ENCODE measurements at regions not wholly inside any gene's neighbourhood (a gene's known extent, or its start where the extent isn't known, plus 50 kb on each side); places are given as distances from the start of the nearest gene placed in this dataset.

DNA sequence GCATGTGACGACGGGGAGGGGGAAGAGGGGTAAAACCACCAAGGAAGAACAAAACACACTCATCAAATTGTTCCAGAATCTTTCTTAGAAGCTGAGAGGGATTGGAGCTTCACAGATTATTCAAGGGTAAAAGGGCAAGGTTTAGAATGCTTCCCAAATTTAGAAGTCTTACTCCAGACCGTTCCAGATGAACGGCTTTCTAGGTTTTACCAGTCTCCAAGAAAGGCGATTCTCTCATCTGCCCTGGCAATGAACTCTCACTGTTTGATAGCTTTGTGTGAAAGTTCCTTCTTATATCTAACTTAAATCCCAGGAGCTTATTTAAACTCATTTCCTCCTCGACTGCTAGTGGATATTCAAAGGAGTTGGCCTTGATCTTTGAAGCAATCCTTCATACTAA lies 124.3 kb upstream of the PRICKLE2 start:
- no peak overlapping the region for H3K4me3 ChIP-seq (ENCODE audit: low read depth, low read length, poor library complexity, severe bottlenecking)
- H3K27me3 ChIP-seq (replicated peaks; ENCODE audit: insufficient read depth, low read depth, low read length, poor library complexity) = no peaks in the 10 kb centered on the region
- H3K9me3 ChIP-seq (ENCODE audit: low read depth, low read length, poor library complexity, severe bottlenecking) = no peaks in the 10 kb centered on the region
- no peak overlapping the region for H3K27ac ChIP-seq (ENCODE audit: low read depth, low read length, poor library complexity, severe bottlenecking)
- DNase-seq (ENCODE audit: low spot score) = no peak
- TF ChIP-seq, protein P1, sequence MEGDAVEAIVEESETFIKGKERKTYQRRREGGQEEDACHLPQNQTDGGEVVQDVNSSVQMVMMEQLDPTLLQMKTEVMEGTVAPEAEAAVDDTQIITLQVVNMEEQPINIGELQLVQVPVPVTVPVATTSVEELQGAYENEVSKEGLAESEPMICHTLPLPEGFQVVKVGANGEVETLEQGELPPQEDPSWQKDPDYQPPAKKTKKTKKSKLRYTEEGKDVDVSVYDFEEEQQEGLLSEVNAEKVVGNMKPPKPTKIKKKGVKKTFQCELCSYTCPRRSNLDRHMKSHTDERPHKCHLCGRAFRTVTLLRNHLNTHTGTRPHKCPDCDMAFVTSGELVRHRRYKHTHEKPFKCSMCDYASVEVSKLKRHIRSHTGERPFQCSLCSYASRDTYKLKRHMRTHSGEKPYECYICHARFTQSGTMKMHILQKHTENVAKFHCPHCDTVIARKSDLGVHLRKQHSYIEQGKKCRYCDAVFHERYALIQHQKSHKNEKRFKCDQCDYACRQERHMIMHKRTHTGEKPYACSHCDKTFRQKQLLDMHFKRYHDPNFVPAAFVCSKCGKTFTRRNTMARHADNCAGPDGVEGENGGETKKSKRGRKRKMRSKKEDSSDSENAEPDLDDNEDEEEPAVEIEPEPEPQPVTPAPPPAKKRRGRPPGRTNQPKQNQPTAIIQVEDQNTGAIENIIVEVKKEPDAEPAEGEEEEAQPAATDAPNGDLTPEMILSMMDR (conservative IDR thresholded peaks at IDR 0.05; ENCODE audit: low read depth, low read length) = no peak
- TF ChIP-seq EZH2 (IDR thresholded peaks at IDR 0.05; ENCODE audit: borderline replicate concordance, low read depth, low read length, poor library complexity, severe bottlenecking) = no peak
- CTCF ChIA-PET = no interaction called here
- H3K4me1 ChIP-seq (ENCODE audit: insufficient read depth, low read length, poor library complexity, severe bottlenecking) = no peaks in the 10 kb centered on the region
- intact Hi-C loops (cut with micrococcal nuclease; ENCODE audit: unreplicated experiment) = no loop called here
- BruUV-seq (replicated peaks) = no TSS peak
- POLR2A ChIA-PET (ENCODE audit: low non-redundant PET) = no interaction called here
- H3K36me3 ChIP-seq (ENCODE audit: insufficient read depth, low read length, poor library complexity, severe bottlenecking) = no peaks in the 10 kb centered on the region

DNA sequence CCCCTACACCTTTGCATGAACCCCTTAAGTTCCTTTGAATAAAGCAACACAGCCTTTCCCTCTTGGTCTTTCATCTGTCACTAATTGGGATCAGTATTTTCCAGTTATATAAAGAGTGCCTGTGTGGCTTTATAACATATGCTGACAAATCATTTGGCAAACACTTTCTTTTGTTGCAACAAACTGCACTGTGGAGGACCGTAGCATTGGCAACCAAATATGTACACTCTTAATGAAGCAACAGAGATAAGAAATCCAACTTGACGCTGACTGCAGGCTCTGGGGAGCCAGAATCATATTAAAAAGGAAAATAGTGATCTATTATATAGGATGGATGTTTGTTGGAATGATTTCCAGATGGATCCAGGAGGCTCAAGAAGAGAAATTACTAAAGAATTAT lies 120.1 kb upstream of the PRICKLE2 start:
- H3K4me3 ChIP-seq (ENCODE audit: low read depth, low read length, poor library complexity, severe bottlenecking) = no peak overlapping the region
- ChIA-PET POLR2A (ENCODE audit: low non-redundant PET) (no interaction called here), CTCF (no interaction called here)
- no peaks in the 10 kb centered on the region for H3K9me3 ChIP-seq (ENCODE audit: low read depth, low read length, poor library complexity, severe bottlenecking)
- DNase-seq (ENCODE audit: low spot score) = no peak
- no TSS peak for BruUV-seq (replicated peaks)
- H3K27me3 ChIP-seq (replicated peaks; ENCODE audit: insufficient read depth, low read depth, low read length, poor library complexity) = no peaks in the 10 kb centered on the region
- H3K36me3 ChIP-seq (ENCODE audit: insufficient read depth, low read length, poor library complexity, severe bottlenecking) = no peaks in the 10 kb centered on the region
- no peaks in the 10 kb centered on the region for H3K4me1 ChIP-seq (ENCODE audit: insufficient read depth, low read length, poor library complexity, severe bottlenecking)
- TF ChIP-seq, protein P1 (conservative IDR thresholded peaks at IDR 0.05; ENCODE audit: low read depth, low read length) = no peak
- TF ChIP-seq EZH2 (IDR thresholded peaks at IDR 0.05; ENCODE audit: borderline replicate concordance, low read depth, low read length, poor library complexity, severe bottlenecking) = no peak
- H3K27ac ChIP-seq (ENCODE audit: low read depth, low read length, poor library complexity, severe bottlenecking) = no peak overlapping the region
- intact Hi-C loops (cut with micrococcal nuclease; ENCODE audit: unreplicated experiment) = no loop called here

DNA sequence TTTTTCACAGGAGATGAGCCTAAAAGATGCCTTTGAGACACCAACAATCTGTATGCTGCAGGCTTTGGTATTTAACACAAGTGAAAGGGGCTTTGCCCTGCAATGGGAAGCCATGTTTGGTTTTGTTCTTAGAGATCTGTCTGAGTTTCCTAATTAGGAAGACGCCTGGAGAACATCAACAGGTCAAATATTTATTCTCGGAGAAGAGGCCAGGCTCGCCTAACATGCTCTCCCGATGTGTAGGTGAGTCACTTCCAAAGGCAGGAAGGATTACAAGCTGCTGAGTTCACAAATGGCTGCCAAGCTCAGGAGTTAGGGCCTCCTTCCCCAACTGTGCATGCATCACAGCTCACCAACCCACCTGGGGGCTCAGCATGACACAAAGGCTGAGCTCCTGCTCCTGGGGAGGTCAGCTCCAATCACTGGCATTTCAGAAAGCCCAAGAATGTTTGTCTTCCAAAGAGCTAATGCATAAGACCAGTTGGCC lies 119.5 kb upstream of the PRICKLE2 start:
- DNase-seq (ENCODE audit: low spot score) = no peak
- H3K36me3 ChIP-seq (ENCODE audit: insufficient read depth, low read length, poor library complexity, severe bottlenecking) = no peaks in the 10 kb centered on the region
- no TSS peak for BruUV-seq (replicated peaks)
- intact Hi-C loops (cut with micrococcal nuclease; ENCODE audit: unreplicated experiment) = no loop called here
- ChIA-PET CTCF (no interaction called here), POLR2A (ENCODE audit: low non-redundant PET) (no interaction called here)
- TF ChIP-seq EZH2 (IDR thresholded peaks at IDR 0.05; ENCODE audit: borderline replicate concordance, low read depth, low read length, poor library complexity, severe bottlenecking) = no peak
- TF ChIP-seq, protein P1 (conservative IDR thresholded peaks at IDR 0.05; ENCODE audit: low read depth, low read length) = no peak
- H3K4me1 ChIP-seq (ENCODE audit: insufficient read depth, low read length, poor library complexity, severe bottlenecking) = no peaks in the 10 kb centered on the region
- no peaks in the 10 kb centered on the region for H3K9me3 ChIP-seq (ENCODE audit: low read depth, low read length, poor library complexity, severe bottlenecking)
- H3K27ac ChIP-seq (ENCODE audit: low read depth, low read length, poor library complexity, severe bottlenecking) = no peak overlapping the region
- no peak overlapping the region for H3K4me3 ChIP-seq (ENCODE audit: low read depth, low read length, poor library complexity, severe bottlenecking)
- H3K27me3 ChIP-seq (replicated peaks; ENCODE audit: insufficient read depth, low read depth, low read length, poor library complexity) = no peaks in the 10 kb centered on the region

All from A673 (cell line).